Astrocyte (in vitro differentiated cells and primary cell): ENCODE measurements at regions not wholly inside any gene's neighbourhood (a gene's known extent, or its start where the extent isn't known, plus 50 kb on each side); places are given as distances from the start of the nearest gene placed in this dataset.
A peak's percentile ranks its signal among the peaks of the same experiment; 100 is the strongest.

ENCODE experiments used
- DNase-seq: peaks from one replicate; pipeline ENCODE4 v3.0.0-alpha.2; 2010; ENCODE audit warnings: low read depth
- FAIRE-seq: peaks from 2 replicates; lab custom pipeline; 2011; peaks lifted over from hg19 to GRCh38; lab: Jason Lieb, UNC
- H2AFZ ChIP-seq: 2 replicates; pipeline ENCODE4 v1.6.0; 2012; ENCODE audit warnings: low read depth, low read length, inconsistent platforms
- H3K27ac ChIP-seq: 2 replicates; pipeline ENCODE4 v1.5.1; 2011; ENCODE audit warnings: low read depth, low read length, inconsistent platforms
- H3K27me3 ChIP-seq: 2 replicates; pipeline ENCODE4 v1.6.0; 2011; ENCODE audit warnings: low read length, inconsistent platforms; ENCODE audit not compliant: insufficient read depth
- H3K36me3 ChIP-seq: 2 replicates; pipeline ENCODE4 v1.5.1; 2011; ENCODE audit warnings: low read length, inconsistent platforms; ENCODE audit not compliant: insufficient read depth
- H3K4me1 ChIP-seq: 2 replicates; pipeline ENCODE4 v1.5.1; 2011; ENCODE audit warnings: low read length, inconsistent platforms; ENCODE audit not compliant: insufficient read depth
- H3K4me2 ChIP-seq: 2 replicates; pipeline ENCODE4 v1.6.0; 2012; ENCODE audit warnings: low read length, inconsistent platforms
- H3K4me3 ChIP-seq: 2 replicates; pipeline ENCODE4 v1.5.1; 2011; ENCODE audit warnings: low read depth, mild to moderate bottlenecking, low read length, inconsistent platforms; ENCODE audit not compliant: insufficient read depth
- H3K79me2 ChIP-seq: 2 replicates; pipeline ENCODE4 v1.6.0; 2012; ENCODE audit warnings: mild to moderate bottlenecking, low read length, inconsistent platforms; ENCODE audit not compliant: insufficient read depth
- H3K9ac ChIP-seq: 2 replicates; pipeline ENCODE4 v1.6.0; 2012; ENCODE audit warnings: mild to moderate bottlenecking, low read length, inconsistent platforms
- H3K9me3 ChIP-seq: 2 replicates; pipeline ENCODE4 v1.5.1; 2012; ENCODE audit warnings: low read depth, mild to moderate bottlenecking, low read length, inconsistent platforms; ENCODE audit not compliant: insufficient read depth
- H4K20me1 ChIP-seq: 2 replicates; pipeline ENCODE4 v1.6.0; 2012; ENCODE audit warnings: low read length, inconsistent platforms; ENCODE audit not compliant: insufficient read depth
- H3K27ac Mint-ChIP-seq: one replicate; pipeline ENCODE4 v1.8.0; 2021; ENCODE audit warnings: mild to moderate bottlenecking, mixed read lengths; ENCODE audit not compliant: unreplicated experiment
- H3K27me3 Mint-ChIP-seq: one replicate; pipeline ENCODE4 v1.8.0; 2021; ENCODE audit warnings: low read depth, mixed read lengths; ENCODE audit not compliant: unreplicated experiment
- H3K36me3 Mint-ChIP-seq: one replicate; pipeline ENCODE4 v1.8.0; 2021; ENCODE audit warnings: low read depth, mixed read lengths; ENCODE audit not compliant: unreplicated experiment
- H3K4me1 Mint-ChIP-seq: one replicate; pipeline ENCODE4 v1.8.0; 2021; ENCODE audit warnings: low read depth, mixed read lengths; ENCODE audit not compliant: unreplicated experiment
- H3K4me3 Mint-ChIP-seq: one replicate; pipeline ENCODE4 v1.8.0; 2021; ENCODE audit warnings: mild to moderate bottlenecking, moderate library complexity, mixed read lengths; ENCODE audit not compliant: unreplicated experiment
- H3K9me3 Mint-ChIP-seq: one replicate; pipeline ENCODE4 v1.8.0; 2021; ENCODE audit warnings: mild to moderate bottlenecking, mixed read lengths; ENCODE audit not compliant: unreplicated experiment
- CTCF ChIP-seq: IDR thresholded peaks from 2 replicates; pipeline ENCODE4 v1.5.1; 2011; ENCODE audit warnings: low read depth, mild to moderate bottlenecking, inconsistent platforms, low read length, moderate library complexity; ENCODE audit not compliant: insufficient read depth
- EZH2 ChIP-seq: IDR thresholded peaks from 2 replicates; pipeline ENCODE4 v1.6.1; 2012; ENCODE audit warnings: mild to moderate bottlenecking, low read length, inconsistent platforms; ENCODE audit not compliant: insufficient read depth

- FAIRE-seq (no peak), DNase-seq (no peak)
- H3K27ac Mint-ChIP-seq = no peak overlapping the region
- Histone ChIP-seq H3K36me3 (no peaks in the 10 kb centered on the region), H3K4me1 (no peaks in the 10 kb centered on the region), H3K79me2 (no peaks in the 10 kb centered on the region), H3K9me3 (no peaks in the 10 kb centered on the region), H3K4me2 (peak overlapping the region; percentile 2), H3K4me3 (no peak overlapping the region), H3K27ac (no peak overlapping the region), H3K9ac (no peak overlapping the region), H2AFZ (no peak overlapping the region), H3K27me3 (no peaks in the 10 kb centered on the region), H4K20me1 (no peaks in the 10 kb centered on the region)
- H3K36me3 Mint-ChIP-seq = no peaks in the 10 kb centered on the region
- H3K9me3 Mint-ChIP-seq = peaks cover 2% of the 10 kb centered on the region
- no peak overlapping the region for H3K4me3 Mint-ChIP-seq
- no peaks in the 10 kb centered on the region for H3K27me3 Mint-ChIP-seq
- no peak for TF ChIP-seq EZH2
- TF ChIP-seq CTCF = no peak
- peaks cover 2% of the 10 kb centered on the region for H3K4me1 Mint-ChIP-seq
These were observed 225.3 kb upstream of the THUMPD2 start for GRCh38 chr2:40004336-40004735.

GRCh38 chr2:40002339-40002738, 223.3 kb upstream of the THUMPD2 start:
- no peak overlapping the region for H3K4me3 Mint-ChIP-seq

More at GRCh38 chr2:40002339-40002738, 223.3 kb upstream of the THUMPD2 start:
- no peaks in the 10 kb centered on the region for H3K9me3 ChIP-seq
- no peak overlapping the region for H2AFZ ChIP-seq
- no peak overlapping the region for H3K9ac ChIP-seq
- DNase-seq = no peak
- H3K4me3 ChIP-seq = no peak overlapping the region
- peaks cover 2% of the 10 kb centered on the region for H3K9me3 Mint-ChIP-seq
- no peaks in the 10 kb centered on the region for H3K27me3 Mint-ChIP-seq
- no peaks in the 10 kb centered on the region for H3K27me3 ChIP-seq
- H3K4me1 ChIP-seq = no peaks in the 10 kb centered on the region
- no peaks in the 10 kb centered on the region for H3K36me3 Mint-ChIP-seq
- peaks cover 5% of the 10 kb centered on the region for H3K4me1 Mint-ChIP-seq
- no peak overlapping the region for H3K27ac Mint-ChIP-seq
- H3K27ac ChIP-seq = no peak overlapping the region
- H3K4me2 ChIP-seq = no peak overlapping the region
- H4K20me1 ChIP-seq = no peaks in the 10 kb centered on the region
- TF ChIP-seq CTCF (no peak), EZH2 (no peak)
- H3K79me2 ChIP-seq = no peaks in the 10 kb centered on the region
- no peaks in the 10 kb centered on the region for H3K36me3 ChIP-seq
- FAIRE-seq = no peak
